Motor neuron (in vitro differentiated cells): ENCODE measurements at regions not wholly inside any gene's neighbourhood (a gene's known extent, or its start where the extent isn't known, plus 50 kb on each side); places are given as distances from the start of the nearest gene placed in this dataset.
"Not testable (repeated sequence)": the region's sequence is repeated elsewhere in the genome, so short reads cannot be mapped to it uniquely, and the experiment has no call there.

Source experiments
- ATAC-seq, 8 experiments: fragments of 200-7000 bp; cut with Tn5 transposase; replicated peaks in 6 of 8; 2 replicates each; pipeline ENCODE4 v1.8.0; 2021; ENCODE audit warnings: mild to moderate bottlenecking in 8 of 8, moderate library complexity in 8 of 8
- H3K27ac ChIP-seq, 2 donors: fragments of 250-450 bp; sonication (Bioruptor Pico); 2 replicates each; pipeline ENCODE4 v1.9.0; 2021; ENCODE audit warnings: antibody characterized with exemption in 2 of 2, mild to moderate bottlenecking in 2 of 2, moderate library complexity in 1 of 2
- H3K4me1 ChIP-seq, 2 donors: fragments of 250-450 bp; sonication (Bioruptor Pico); replicated peaks in 1 of 2; 2 replicates each; pipeline ENCODE4 v1.6.1; 2021; ENCODE audit warnings: antibody characterized with exemption in 2 of 2, mild to moderate bottlenecking in 2 of 2, moderate library complexity in 1 of 2
- H3K4me3 ChIP-seq, 5 donors: fragments of 250-450 bp; sonication (Bioruptor Pico); 2 replicates each; pipeline ENCODE4 v1.9.0; 2021; ENCODE audit warnings: antibody characterized with exemption in 5 of 5, mild to moderate bottlenecking in 5 of 5, moderate library complexity in 4 of 5
- WGBS, 10 experiments: fragments of 450-650 bp; shearing (Covaris generic); methylation state at CpG; one replicate each; pipeline ENCODE4 v1.0.0; 2022; 5-methylcytosine and 5-hydroxymethylcytosine counted together
- in situ Hi-C, 9 experiments: fragments of 400-800 bp; cut with MboI; loops; one replicate each; pipeline ENCODE4 v1.15.0; 2021; ENCODE audit warnings: low sequenced_read_pairs in 9 of 9, low pct_unique_long_range_greater_than_20kb in 2 of 9; ENCODE audit not compliant: unreplicated experiment in 9 of 9

- H3K27ac ChIP-seq, result no peak overlapping the region
- 0 to 61% (median 9%) methylated on average over 1 to 3 of the region's 3 CpGs; no CpG with 5 or more reads in 1 of the 10 experiments for WGBS, 10 experiments
- ATAC-seq, result peak in 1 of 8 experiments; percentile 93
- H3K4me1 ChIP-seq, result no peaks in the 10 kb centered on the region
- in situ Hi-C loops, result no loop called here
- H3K4me3 ChIP-seq, result no peak overlapping the region
These were observed 525.8 kb upstream of the LINC00305 start for GRCh38 chr18:64674694-64675093.

DNA sequence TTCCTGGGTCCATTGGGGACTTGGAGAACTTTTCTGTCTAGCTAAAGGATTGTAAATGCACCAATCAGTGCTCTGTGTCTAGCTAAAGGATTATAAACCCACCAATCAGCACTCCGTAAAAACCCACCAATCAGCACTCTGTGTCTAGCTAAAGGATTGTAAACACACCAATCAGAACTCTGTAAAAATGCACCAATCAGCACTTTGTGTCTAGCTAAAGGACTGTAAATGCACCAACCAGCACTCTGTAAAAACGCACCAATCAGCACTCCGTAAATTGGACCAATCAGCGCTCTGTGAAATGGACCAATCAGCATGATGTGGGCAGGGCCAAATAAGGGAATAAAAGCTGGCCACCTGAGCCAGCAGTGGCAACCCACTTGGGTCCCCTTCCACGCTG, 522.4 kb upstream of the LINC00305 start:
- H3K4me3 ChIP-seq, H3K4me1 ChIP-seq, ATAC-seq, H3K27ac ChIP-seq, in situ Hi-C loops: not testable (repeated sequence)
- WGBS, 10 experiments, result 19 to 100% (median 77%) methylated on average over 1 to 5 of the region's 5 CpGs; no CpG with 5 or more reads in 3 of the 10 experiments

DNA sequence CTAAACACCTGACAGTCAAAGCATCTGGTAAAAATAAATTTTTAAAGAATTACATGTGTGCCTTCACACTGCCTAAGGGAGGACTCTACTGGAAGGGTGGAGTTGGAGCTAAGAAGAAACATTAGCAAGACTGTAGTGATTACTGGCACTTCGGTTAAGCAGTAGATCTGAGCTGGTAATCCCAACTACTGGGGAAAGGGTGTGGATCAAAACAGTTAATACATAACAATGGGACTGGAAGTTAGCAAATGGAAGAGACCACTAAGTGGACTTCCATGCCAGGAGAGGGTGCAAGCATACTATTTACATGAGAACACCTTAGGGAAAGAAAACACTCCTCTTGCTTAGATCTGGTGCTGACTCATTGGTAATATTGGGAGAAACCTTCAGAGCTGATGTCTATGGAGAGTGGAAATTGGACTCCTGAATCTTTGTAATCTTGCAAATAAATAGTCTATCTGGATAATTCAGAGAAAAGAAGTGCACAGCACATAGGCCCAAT, 519.6 kb upstream of the LINC00305 start:
- 14 to 86% (median 36%) methylated on average over 1 of the region's 1 CpG; no CpG with 5 or more reads in 4 of the 10 experiments for WGBS, 10 experiments
- Histone ChIP-seq H3K4me3 (no peak overlapping the region), H3K4me1 (no peaks in the 10 kb centered on the region), H3K27ac (no peak overlapping the region)
- ATAC-seq, result no peak
- in situ Hi-C loops, result no loop called here

GRCh38 chr18:64663086-64663485, 514.2 kb upstream of the LINC00305 start:
- ATAC-seq, result no peak
- no peaks in the 10 kb centered on the region for H3K4me1 ChIP-seq
- no peak overlapping the region for H3K4me3 ChIP-seq
- in situ Hi-C loops, result no loop called here
- no peak overlapping the region for H3K27ac ChIP-seq
- WGBS, 10 experiments, result 0 to 100% (median 80%) methylated on average over 1 to 2 of the region's 2 CpGs

- Histone ChIP-seq H3K27ac (no peak overlapping the region), H3K4me3 (no peak overlapping the region), H3K4me1 (no peaks in the 10 kb centered on the region)
- in situ Hi-C loops, result no loop called here
- WGBS, 10 experiments, result 0 to 89% (median 41%) methylated on average over 1 to 4 of the region's 4 CpGs; no CpG with 5 or more reads in 2 of the 10 experiments
- ATAC-seq, result peak in 1 of 8 experiments; percentile 31
These were observed 510.3 kb upstream of the LINC00305 start for GRCh38 chr18:64659196-64659595.

DNA sequence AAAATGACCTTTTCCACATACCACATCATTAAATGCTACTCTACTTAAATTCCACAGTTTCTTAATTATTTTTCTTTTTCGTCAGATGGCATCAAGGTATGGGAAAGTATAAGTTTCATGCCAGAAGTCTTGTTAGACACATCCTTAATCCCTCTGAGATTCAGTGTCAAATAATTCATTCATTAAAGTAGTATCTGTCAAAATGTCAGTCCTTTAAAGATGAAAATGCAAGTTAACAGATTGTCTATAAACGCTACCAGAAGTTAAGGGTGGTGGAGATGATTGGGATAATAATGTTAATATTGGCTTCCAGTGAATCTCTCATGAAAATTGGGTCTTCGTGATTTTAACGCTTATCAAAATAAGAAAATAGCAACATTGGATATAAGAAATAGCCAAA, 504.2 kb upstream of the LINC00305 start:
- WGBS, 10 experiments, result 4 to 100% (median 71%) methylated on average over 1 to 4 of the region's 4 CpGs; no CpG with 5 or more reads in 1 of the 10 experiments
- H3K27ac ChIP-seq, result no peak overlapping the region
- no peaks in the 10 kb centered on the region for H3K4me1 ChIP-seq
- in situ Hi-C loops, result no loop called here
- H3K4me3 ChIP-seq, result no peak overlapping the region
- no peak for ATAC-seq

DNA sequence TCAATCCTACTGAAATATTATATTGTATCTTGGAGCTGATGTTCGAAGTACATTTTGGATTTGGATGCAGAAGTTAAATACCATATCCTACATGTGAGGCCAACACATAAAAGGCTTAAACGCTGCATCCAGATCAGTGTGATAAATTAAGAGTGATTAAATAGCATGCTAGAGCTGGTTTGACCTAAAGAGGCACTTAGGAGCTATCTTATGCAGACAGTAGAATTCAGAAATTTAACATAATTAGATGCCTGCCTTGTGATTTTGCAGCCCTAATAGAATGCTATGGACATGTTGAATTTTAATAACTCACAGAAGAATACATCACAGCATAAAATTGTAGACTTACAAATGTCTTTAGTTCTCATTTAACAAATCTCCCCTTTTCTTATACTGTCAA, 501.2 kb upstream of the LINC00305 start:
- no peak overlapping the region for H3K27ac ChIP-seq
- in situ Hi-C loops, result no loop called here
- WGBS, 10 experiments, result 0 to 100% (median 75%) methylated on average over 1 to 2 of the region's 2 CpGs; no CpG with 5 or more reads in 5 of the 10 experiments
- H3K4me3 ChIP-seq, result no peak overlapping the region
- no peaks in the 10 kb centered on the region for H3K4me1 ChIP-seq
- ATAC-seq, result peak in 3 of 8 experiments; percentile 21 to 76 (median 24)

DNA sequence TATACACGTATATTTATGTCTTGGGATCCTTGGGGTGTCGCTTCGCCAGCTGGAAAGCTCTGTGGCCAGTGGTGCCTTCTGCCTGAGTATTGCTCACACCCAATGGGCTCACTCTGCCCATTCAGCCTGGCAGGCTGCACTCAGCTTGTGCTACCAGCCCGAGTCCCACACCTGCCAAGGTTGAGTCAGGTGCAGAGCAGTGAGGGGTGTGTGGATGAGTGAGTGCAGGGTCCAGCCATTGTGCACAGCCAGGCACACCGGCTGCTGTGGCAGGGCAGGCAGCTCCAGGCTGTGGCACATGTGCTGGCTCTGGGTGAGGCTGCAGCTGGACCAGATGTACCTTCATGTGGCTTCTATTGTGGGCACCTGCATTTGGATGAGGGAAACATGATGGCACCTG, 496.9 kb upstream of the LINC00305 start:
- no peak for ATAC-seq
- no peaks in the 10 kb centered on the region for H3K4me1 ChIP-seq
- in situ Hi-C loops, result no loop called here

DNA sequence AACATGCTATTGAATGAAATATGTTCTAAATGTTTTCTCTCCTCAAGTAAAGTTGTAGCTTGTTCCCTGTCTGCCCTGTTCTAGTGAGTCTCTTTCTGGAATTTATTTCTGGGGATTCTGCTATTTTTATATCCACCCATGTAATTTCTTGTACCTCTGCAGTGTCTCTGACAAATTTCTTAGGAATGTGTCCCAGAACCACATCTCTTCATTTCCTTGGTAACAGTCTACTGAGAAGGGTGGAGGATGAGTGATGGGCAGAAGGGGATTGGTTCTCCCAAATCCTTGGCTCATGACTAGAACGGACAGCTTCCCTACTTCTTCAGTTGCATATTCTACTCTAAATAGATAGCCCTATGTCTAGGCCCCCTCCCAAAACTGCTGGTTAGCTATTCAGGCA, 490.6 kb upstream of the LINC00305 start:
- Histone ChIP-seq H3K4me1 (no peaks in the 10 kb centered on the region), H3K27ac (no peak overlapping the region), H3K4me3 (no peak overlapping the region)
- WGBS, 10 experiments, result 80% methylated on average over 1 of the region's 1 CpG; no CpG with 5 or more reads in 9 of the 10 experiments
- peak in 1 of 8 experiments; percentile 38 for ATAC-seq
- in situ Hi-C loops, result no loop called here

More for the DNA sequence above, 496.9 kb upstream of the LINC00305 start:
- 0 to 100% (median 55%) methylated on average over 1 to 5 of the region's 5 CpGs; no CpG with 5 or more reads in 4 of the 10 experiments for WGBS, 10 experiments
- Histone ChIP-seq H3K27ac (no peak overlapping the region), H3K4me3 (no peak overlapping the region)

GRCh38 chr18:64620971-64621560, 472.2 kb upstream of the LINC00305 start:
- ATAC-seq, result no peak
- in situ Hi-C loops, result no loop called here
- Histone ChIP-seq H3K27ac (no peak overlapping the region), H3K4me1 (no peaks in the 10 kb centered on the region), H3K4me3 (no peak overlapping the region)
- WGBS, 10 experiments, result 8 to 100% (median 91%) methylated on average over 1 to 3 of the region's 3 CpGs

- no peak for ATAC-seq
- in situ Hi-C loops, result no loop called here
- Histone ChIP-seq H3K27ac (no peak overlapping the region), H3K4me1 (peaks cover 0 to 4% of the 10 kb centered on the region in 2 donors), H3K4me3 (no peak overlapping the region)
- 0 to 100% (median 83%) methylated on average over 1 of the region's 1 CpG; no CpG with 5 or more reads in 6 of the 10 experiments for WGBS, 10 experiments
These were observed 469.5 kb upstream of the LINC00305 start for GRCh38 chr18:64618390-64618789.

DNA sequence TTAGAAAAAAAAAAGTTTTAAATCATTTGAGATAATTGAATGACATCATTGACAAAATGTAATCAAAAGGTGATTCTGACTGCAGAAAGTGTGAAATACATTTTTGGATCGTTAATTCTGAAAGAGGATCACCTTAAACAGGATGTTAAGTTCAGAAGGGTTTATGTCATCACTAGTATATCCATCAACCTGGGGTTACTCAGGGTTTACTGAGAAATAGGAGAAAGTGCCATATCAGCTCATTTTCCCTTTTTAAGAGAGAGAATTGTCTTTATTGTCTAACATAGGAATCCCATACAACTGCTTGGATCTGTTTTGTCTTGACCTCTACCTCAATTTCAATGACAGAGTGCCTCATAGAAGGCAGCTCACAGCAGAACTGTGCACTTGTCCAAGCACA, 466.1 kb upstream of the LINC00305 start:
- in situ Hi-C loops, result no loop called here
- WGBS, 10 experiments, result 0 to 100% (median 88%) methylated on average over 1 of the region's 1 CpG; no CpG with 5 or more reads in 1 of the 10 experiments
- no peak overlapping the region for H3K4me3 ChIP-seq
- ATAC-seq, result peak in 1 of 8 experiments; percentile 58
- H3K27ac ChIP-seq, result no peak overlapping the region
- H3K4me1 ChIP-seq, result peaks cover 0 to 4% of the 10 kb centered on the region in 2 donors

GRCh38 chr18:64614446-64614845, 465.6 kb upstream of the LINC00305 start:
- WGBS, 10 experiments, result 0 to 100% (median 75%) methylated on average over 1 of the region's 1 CpG; no CpG with 5 or more reads in 3 of the 10 experiments
- Histone ChIP-seq H3K4me1 (peaks cover 0 to 4% of the 10 kb centered on the region in 2 donors), H3K4me3 (no peak overlapping the region), H3K27ac (no peak overlapping the region)
- ATAC-seq, result no peak
- in situ Hi-C loops, result no loop called here

GRCh38 chr18:64592246-64592645, 443.4 kb upstream of the LINC00305 start:
- 0 to 100% (median 39%) methylated on average over 1 of the region's 1 CpG; no CpG with 5 or more reads in 4 of the 10 experiments for WGBS, 10 experiments
- Histone ChIP-seq H3K4me1 (no peaks in the 10 kb centered on the region), H3K27ac (no peak overlapping the region), H3K4me3 (no peak overlapping the region)
- in situ Hi-C loops, result no loop called here
- ATAC-seq, result no peak
